EL (cell line): ENCODE measurements at regions not wholly inside any gene's neighbourhood (a gene's known extent, or its start where the extent isn't known, plus 50 kb on each side); places are given as distances from the start of the nearest gene placed in this dataset.
A peak's percentile ranks its signal among the peaks of the same experiment; 100 is the strongest.

Experiments
- DNase-seq: peaks from one replicate; pipeline ENCODE4 v3.0.0-alpha.2; 2016

GRCh38 chrX:39756086-39756883 lies 341.5 kb downstream of the BCOR start:
- DNase-seq, result peak; percentile 10

- DNase-seq, result peak; percentile 63
Measured at GRCh38 chrX:39757971-39758370, 339.8 kb downstream of the BCOR start.

- DNase-seq, result no peak
Measured at GRCh38 chrX:39758791-39759525, 338.8 kb downstream of the BCOR start.

- DNase-seq, result peak; percentile 68
Measured at GRCh38 chrX:39759526-39760224, 338.1 kb downstream of the BCOR start.

GRCh38 chrX:39760930-39761329 lies 336.8 kb downstream of the BCOR start:
- DNase-seq, result no peak

- DNase-seq, result peak; percentile 45
Measured at GRCh38 chrX:39762266-39762841, 335.4 kb downstream of the BCOR start.

GRCh38 chrX:39764441-39764914 lies 333.3 kb downstream of the BCOR start:
- DNase-seq, result peak; percentile 10

- no peak for DNase-seq
Measured at GRCh38 chrX:39765327-39765726, 332.4 kb downstream of the BCOR start.

GRCh38 chrX:39766085-39766726 lies 331.6 kb downstream of the BCOR start:
- no peak for DNase-seq

- no peak for DNase-seq
Measured at GRCh38 chrX:39766855-39767254, 330.9 kb downstream of the BCOR start.

- no peak for DNase-seq
Measured at GRCh38 chrX:39767446-39767845, 330.3 kb downstream of the BCOR start.

GRCh38 chrX:39769748-39770147 lies 328.0 kb downstream of the BCOR start:
- no peak for DNase-seq

- DNase-seq, result no peak
Measured at GRCh38 chrX:39771089-39771488, 326.7 kb downstream of the BCOR start.

- DNase-seq, result no peak
Measured at GRCh38 chrX:39772057-39772832, 325.5 kb downstream of the BCOR start.

- DNase-seq, result no peak
Measured at GRCh38 chrX:39773150-39773549, 324.6 kb downstream of the BCOR start.

- no peak for DNase-seq
Measured at GRCh38 chrX:39773923-39774773, 323.6 kb downstream of the BCOR start.

- DNase-seq, result no peak
Measured at GRCh38 chrX:39774774-39775328, 322.9 kb downstream of the BCOR start.

GRCh38 chrX:39777623-39778025 lies 320.1 kb downstream of the BCOR start:
- DNase-seq, result no peak

- no peak for DNase-seq
Measured at GRCh38 chrX:39779952-39780783, 317.6 kb downstream of the BCOR start.

- no peak for DNase-seq
Measured at GRCh38 chrX:39782276-39782675, 315.5 kb downstream of the BCOR start.
